ENCODE measurements at regions not wholly inside any gene's neighbourhood (a gene's known extent, or its start where the extent isn't known, plus 50 kb on each side); places are given as distances from the start of the nearest gene placed in this dataset.
"Not testable (repeated sequence)": the region's sequence is repeated elsewhere in the genome, so short reads cannot be mapped to it uniquely, and the experiment has no call there.

DNA sequence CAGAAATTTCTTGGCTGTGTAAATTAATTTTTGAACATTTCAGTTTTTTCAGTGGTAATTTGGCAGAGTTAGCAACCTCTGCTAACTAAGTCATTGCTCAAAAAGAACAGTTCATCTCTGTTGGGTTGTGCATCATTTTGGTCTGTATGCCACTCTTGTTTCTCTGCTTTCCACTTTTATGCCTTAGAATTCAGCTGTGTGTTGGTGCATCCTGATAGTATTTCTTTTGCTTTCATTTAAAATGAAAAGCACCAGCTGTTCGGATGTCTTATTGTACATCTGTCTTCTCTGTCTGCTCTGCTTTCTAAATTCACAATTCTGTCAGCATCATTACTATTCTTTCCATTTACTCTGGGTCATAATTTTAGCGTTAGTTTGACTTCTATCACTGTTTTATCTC lies 388.2 kb upstream of the NDST4 start (continued):
- TF ChIP-seq, protein P1, sequence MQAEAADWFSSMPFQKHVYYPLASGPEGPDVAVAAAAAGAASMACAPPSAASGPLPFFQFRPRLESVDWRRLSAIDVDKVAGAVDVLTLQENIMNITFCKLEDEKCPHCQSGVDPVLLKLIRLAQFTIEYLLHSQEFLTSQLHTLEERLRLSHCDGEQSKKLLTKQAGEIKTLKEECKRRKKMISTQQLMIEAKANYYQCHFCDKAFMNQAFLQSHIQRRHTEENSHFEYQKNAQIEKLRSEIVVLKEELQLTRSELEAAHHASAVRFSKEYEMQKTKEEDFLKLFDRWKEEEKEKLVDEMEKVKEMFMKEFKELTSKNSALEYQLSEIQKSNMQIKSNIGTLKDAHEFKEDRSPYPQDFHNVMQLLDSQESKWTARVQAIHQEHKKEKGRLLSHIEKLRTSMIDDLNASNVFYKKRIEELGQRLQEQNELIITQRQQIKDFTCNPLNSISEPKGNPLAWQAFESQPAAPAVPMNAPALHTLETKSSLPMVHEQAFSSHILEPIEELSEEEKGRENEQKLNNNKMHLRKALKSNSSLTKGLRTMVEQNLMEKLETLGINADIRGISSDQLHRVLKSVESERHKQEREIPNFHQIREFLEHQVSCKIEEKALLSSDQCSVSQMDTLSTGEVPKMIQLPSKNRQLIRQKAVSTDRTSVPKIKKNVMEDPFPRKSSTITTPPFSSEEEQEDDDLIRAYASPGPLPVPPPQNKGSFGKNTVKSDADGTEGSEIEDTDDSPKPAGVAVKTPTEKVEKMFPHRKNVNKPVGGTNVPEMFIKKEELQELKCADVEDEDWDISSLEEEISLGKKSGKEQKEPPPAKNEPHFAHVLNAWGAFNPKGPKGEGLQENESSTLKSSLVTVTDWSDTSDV (CRISPR knock-in tag; IDR thresholded peaks at IDR 0.05): no peak
- TF ChIP-seq ZFP62 (CRISPR knock-in tag; IDR thresholded peaks at IDR 0.05): no peak
- no peak for TF ChIP-seq ASH2L (IDR thresholded peaks at IDR 0.05; ENCODE audit: insufficient read length, low read depth, low read length)
- TF ChIP-seq PHF21A (CRISPR knock-in tag; IDR thresholded peaks at IDR 0.05): no peak
- TF ChIP-seq EEA1 (CRISPR knock-in tag; IDR thresholded peaks at IDR 0.05; ENCODE audit: borderline replicate concordance): no peak
- no peak for TF ChIP-seq TBX3 (IDR thresholded peaks at IDR 0.05; ENCODE audit: borderline replicate concordance)

- FAIRE-seq; H3K4me1 ChIP-seq (ENCODE audit: insufficient read depth, low read length); H3K4me3 ChIP-seq (replicated peaks in 1 of 3; ENCODE audit: insufficient read depth in 1 of 3, low read depth in 2 of 3, low read length in 3 of 3); POLR2A ChIA-PET; intact Hi-C loops (cut with micrococcal nuclease; ENCODE audit: unreplicated experiment); H3K27ac ChIP-seq (ENCODE audit: extremely low read length, insufficient read depth, low read length); BruUV-seq (replicated peaks); in situ Hi-C loops (cut with HindIII; ENCODE audit: extremely low pct_ligation_motif_present, low pct_unique_long_range_greater_than_20kb); H3K9me3 ChIP-seq (ENCODE audit: low read length); ATAC-seq; H3K79me2 ChIP-seq (ENCODE audit: insufficient read depth, low read length); CTCF ChIA-PET (ENCODE audit: low intra/inter-chr PET ratio, low total read pairs); H3K36me3 ChIP-seq (replicated peaks in 1 of 2; ENCODE audit: control insufficient read depth in 1 of 2, insufficient read depth in 2 of 2, low read length in 2 of 2); DNase-seq (ENCODE audit: low spot score); H4K20me1 ChIP-seq (ENCODE audit: insufficient read depth, low read length); H3K4me2 ChIP-seq (ENCODE audit: low read depth, low read length); H2AFZ ChIP-seq (ENCODE audit: low read length); H3K27me3 ChIP-seq (ENCODE audit: control insufficient read depth in 1 of 2, insufficient read depth in 2 of 2, low read length in 2 of 2); H3K9ac ChIP-seq (ENCODE audit: insufficient read depth, low read depth, low read length): not testable (repeated sequence)
- WGBS (ENCODE audit: low lambda C conversion rate): 31% methylated on average over 6 of the region's 10 CpGs
Measured at GRCh38 chr4:115493770-115494169, 380.4 kb upstream of the NDST4 start.

Measured in HepG2 (cell line).